Urothelium cell line (cell line): ENCODE measurements at regions not wholly inside any gene's neighbourhood (a gene's known extent, or its start where the extent isn't known, plus 50 kb on each side); places are given as distances from the start of the nearest gene placed in this dataset.

Experiments used
- DNase-seq: peaks from one replicate; pipeline ENCODE4 v3.0.0; 2011; ENCODE audit warnings: low spot score, mixed read lengths
- FAIRE-seq: peaks from 2 replicates; lab custom pipeline; 2011; peaks lifted over from hg19 to GRCh38; lab: Jason Lieb, UNC

GRCh38 chr6:54440549-54440948 lies 132.3 kb downstream of the TINAG start:
- FAIRE-seq (no peak), DNase-seq (no peak)

GRCh38 chr6:54441020-54441419 lies 132.8 kb downstream of the TINAG start:
- peak; percentile 76 for FAIRE-seq
- no peak for DNase-seq

- FAIRE-seq = no peak
- no peak for DNase-seq
Observed at GRCh38 chr6:54441687-54442248, 133.5 kb downstream of the TINAG start.

GRCh38 chr6:54445207-54445606 lies 137.0 kb downstream of the TINAG start:
- FAIRE-seq (no peak), DNase-seq (no peak)

- FAIRE-seq (no peak), DNase-seq (no peak)
Observed at GRCh38 chr6:54448617-54449016, 140.4 kb downstream of the TINAG start.

GRCh38 chr6:54451516-54451915 lies 143.3 kb downstream of the TINAG start:
- FAIRE-seq (no peak), DNase-seq (no peak)

GRCh38 chr6:54463354-54464024 lies 155.2 kb downstream of the TINAG start:
- FAIRE-seq (no peak), DNase-seq (no peak)

- DNase-seq (no peak), FAIRE-seq (no peak)
Observed at GRCh38 chr6:54465649-54466300, 157.5 kb downstream of the TINAG start.

GRCh38 chr6:54467384-54467783 lies 159.1 kb downstream of the TINAG start:
- no peak for FAIRE-seq
- no peak for DNase-seq

- no peak for FAIRE-seq
- no peak for DNase-seq
Observed at GRCh38 chr6:54473328-54473727, 165.1 kb downstream of the TINAG start.

GRCh38 chr6:54474898-54475297 lies 166.7 kb downstream of the TINAG start:
- DNase-seq (no peak), FAIRE-seq (no peak)

GRCh38 chr6:54481091-54481490 lies 172.8 kb downstream of the TINAG start:
- peak; percentile 32 for FAIRE-seq
- DNase-seq = no peak

- FAIRE-seq (no peak), DNase-seq (no peak)
Observed at GRCh38 chr6:54491431-54491830, 183.2 kb downstream of the TINAG start.

GRCh38 chr6:54493138-54493537 lies 184.9 kb downstream of the TINAG start:
- no peak for FAIRE-seq
- peak; percentile 26 for DNase-seq

GRCh38 chr6:54503144-54503543 lies 194.9 kb downstream of the TINAG start:
- FAIRE-seq = no peak
- no peak for DNase-seq

GRCh38 chr6:54515013-54515412 lies 206.8 kb downstream of the TINAG start:
- FAIRE-seq (no peak), DNase-seq (no peak)

GRCh38 chr6:54515713-54516112 lies 207.5 kb downstream of the TINAG start:
- no peak for DNase-seq
- FAIRE-seq = no peak

GRCh38 chr6:54516321-54516720 lies 208.1 kb downstream of the TINAG start:
- DNase-seq (no peak), FAIRE-seq (no peak)

- no peak for FAIRE-seq
- no peak for DNase-seq
Observed at GRCh38 chr6:54519161-54519560, 210.9 kb downstream of the TINAG start.

GRCh38 chr6:54525731-54526130 lies 217.5 kb downstream of the TINAG start:
- FAIRE-seq (peak; percentile 67), DNase-seq (no peak)

GRCh38 chr6:54533567-54533966 lies 225.3 kb downstream of the TINAG start:
- no peak for FAIRE-seq
- no peak for DNase-seq

- FAIRE-seq (no peak), DNase-seq (no peak)
Observed at GRCh38 chr6:54535568-54535967, 227.3 kb downstream of the TINAG start.
